Activated naive CD4-positive, alpha-beta T cell treated with anti-CD3 and anti-CD28 coated beads for 36 hours (primary cell): ENCODE measurements at regions not wholly inside any gene's neighbourhood (a gene's known extent, or its start where the extent isn't known, plus 50 kb on each side); places are given as distances from the start of the nearest gene placed in this dataset.

ENCODE experiments used
- CTCF ChIA-PET: fragments of 350-600 bp; sonication (Branson Sonifier 250); formaldehyde crosslinking; loops from one replicate; lab custom pipeline; 2021; ENCODE audit warnings: antibody characterized with exemption; lab: Charles Lee
- DNase-seq: peaks from one replicate; pipeline ENCODE4 v3.0.0-alpha.2; 2020
- H3K27ac Mint-ChIP-seq: one replicate; pipeline ENCODE4 v1.8.0; 2021; ENCODE audit warnings: mild to moderate bottlenecking, mixed read lengths
- H3K27me3 Mint-ChIP-seq: one replicate; pipeline ENCODE4 v1.8.0; 2021; ENCODE audit warnings: low read depth, mixed read lengths
- H3K36me3 Mint-ChIP-seq: one replicate; pipeline ENCODE4 v1.8.0; 2021; ENCODE audit warnings: low read depth, mixed read lengths
- H3K4me1 Mint-ChIP-seq: one replicate; pipeline ENCODE4 v1.8.0; 2021; ENCODE audit warnings: low read depth, mixed read lengths
- H3K4me3 Mint-ChIP-seq: one replicate; pipeline ENCODE4 v1.8.0; 2021; ENCODE audit warnings: mild to moderate bottlenecking, moderate library complexity, mixed read lengths
- H3K9me3 Mint-ChIP-seq: one replicate; pipeline ENCODE4 v1.8.0; 2021; ENCODE audit warnings: mixed read lengths
- intact Hi-C: fragments of 100-400 bp; cut with micrococcal nuclease; formaldehyde crosslinking; loops from one replicate; pipeline ENCODE4 v1.15.1; 2023

DNA sequence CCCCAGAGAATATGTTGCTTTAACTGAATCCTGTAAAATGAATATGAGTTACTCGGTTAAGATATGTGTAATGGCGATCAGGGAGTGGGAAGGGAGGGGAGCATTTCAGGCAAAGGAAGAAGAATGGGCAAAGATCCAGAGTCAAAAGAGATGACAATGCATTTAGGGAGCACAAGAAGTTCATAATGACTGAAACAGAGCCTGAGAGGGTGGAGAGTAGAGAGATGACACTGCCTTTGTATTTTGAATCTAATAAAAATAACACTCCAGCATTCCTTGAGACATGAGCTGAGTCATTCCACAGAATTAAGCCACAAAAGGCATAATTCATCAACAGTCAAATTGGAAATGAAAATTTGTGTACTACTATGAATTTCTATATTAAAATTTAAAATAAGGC, 105.3 kb upstream of the PEX5L start:
- H3K27ac Mint-ChIP-seq: no peak overlapping the region
- H3K36me3 Mint-ChIP-seq: no peaks in the 10 kb centered on the region
- DNase-seq: no peak
- intact Hi-C loops: no loop called here
- H3K27me3 Mint-ChIP-seq: no peaks in the 10 kb centered on the region
- H3K4me1 Mint-ChIP-seq: no peaks in the 10 kb centered on the region
- peaks cover 6% of the 10 kb centered on the region for H3K9me3 Mint-ChIP-seq
- no peak overlapping the region for H3K4me3 Mint-ChIP-seq
- CTCF ChIA-PET: no interaction called here

DNA sequence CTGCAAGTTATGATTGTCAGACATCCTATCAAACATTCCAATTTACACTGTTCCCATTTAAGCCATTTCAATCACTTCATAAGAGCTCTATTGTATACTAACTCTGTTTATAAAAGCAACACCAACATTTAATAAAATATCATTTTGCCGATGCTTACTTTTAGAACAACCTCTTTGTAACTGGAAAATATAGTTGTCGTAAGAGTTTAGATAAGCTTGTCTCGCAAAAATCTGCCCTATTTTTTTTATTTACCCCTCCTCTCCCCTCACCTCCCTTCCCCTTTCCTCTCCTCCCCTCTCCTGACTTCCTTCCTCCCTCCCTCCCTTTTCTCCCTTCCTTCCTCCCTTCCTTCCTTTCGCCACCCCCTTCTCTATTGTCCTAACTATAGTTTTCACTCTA, 105.7 kb upstream of the PEX5L start:
- intact Hi-C loops: no loop called here
- Mint-ChIP-seq H3K4me1 (no peaks in the 10 kb centered on the region), H3K4me3 (no peak overlapping the region), H3K36me3 (no peaks in the 10 kb centered on the region), H3K27me3 (no peaks in the 10 kb centered on the region), H3K27ac (no peak overlapping the region), H3K9me3 (peaks cover 6% of the 10 kb centered on the region)
- DNase-seq: no peak
- CTCF ChIA-PET: no interaction called here

DNA sequence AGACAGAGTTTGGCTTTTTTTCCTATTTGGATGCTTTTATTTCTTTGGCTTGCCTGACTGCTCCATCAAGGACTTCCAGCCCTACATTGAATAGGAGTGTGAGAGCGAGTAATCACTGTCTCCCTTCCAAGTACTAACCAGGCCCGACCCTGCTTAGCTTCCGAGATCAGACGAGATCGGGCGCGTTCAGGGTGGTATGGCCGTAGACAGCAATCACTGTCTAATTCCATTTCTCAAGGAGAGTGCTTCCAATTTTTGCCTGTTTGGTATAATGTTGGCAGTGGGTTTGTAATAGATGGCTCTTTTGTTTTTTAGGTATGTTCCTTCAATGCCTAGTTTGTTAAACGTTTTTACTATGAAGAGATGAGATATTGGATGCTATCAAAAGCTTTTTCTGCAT, 125.0 kb upstream of the PEX5L start:
- Mint-ChIP-seq H3K9me3 (peaks cover 7% of the 10 kb centered on the region), H3K27me3 (no peaks in the 10 kb centered on the region), H3K4me1 (no peaks in the 10 kb centered on the region), H3K4me3 (no peak overlapping the region), H3K27ac (no peak overlapping the region), H3K36me3 (no peaks in the 10 kb centered on the region)
- CTCF ChIA-PET: no interaction called here
- DNase-seq: no peak
- intact Hi-C loops: no loop called here

DNA sequence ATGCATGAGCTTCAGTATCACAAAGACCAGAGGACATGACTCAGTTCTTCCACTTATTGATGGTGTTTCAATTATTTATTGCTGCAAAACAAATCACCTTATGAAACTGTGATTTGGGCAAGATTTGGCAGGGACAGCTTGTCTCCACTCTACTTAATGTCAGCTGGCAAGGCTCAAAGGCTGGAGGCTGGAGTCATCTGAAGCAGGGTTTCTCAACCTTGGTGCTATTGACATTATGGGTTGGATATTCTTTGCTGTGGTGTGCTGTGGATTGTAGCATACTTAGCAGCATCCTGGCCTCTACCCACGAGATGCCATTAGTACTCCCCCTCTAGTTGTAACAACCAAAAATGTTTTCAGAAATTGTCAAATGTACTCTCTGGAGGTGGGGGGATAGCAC, 138.8 kb upstream of the PEX5L start:
- H3K27me3 Mint-ChIP-seq: no peaks in the 10 kb centered on the region
- no peaks in the 10 kb centered on the region for H3K9me3 Mint-ChIP-seq
- H3K4me3 Mint-ChIP-seq: no peak overlapping the region
- no peaks in the 10 kb centered on the region for H3K4me1 Mint-ChIP-seq
- intact Hi-C loops: no loop called here
- no peaks in the 10 kb centered on the region for H3K36me3 Mint-ChIP-seq
- H3K27ac Mint-ChIP-seq: no peak overlapping the region
- DNase-seq: no peak
- CTCF ChIA-PET: no interaction called here

DNA sequence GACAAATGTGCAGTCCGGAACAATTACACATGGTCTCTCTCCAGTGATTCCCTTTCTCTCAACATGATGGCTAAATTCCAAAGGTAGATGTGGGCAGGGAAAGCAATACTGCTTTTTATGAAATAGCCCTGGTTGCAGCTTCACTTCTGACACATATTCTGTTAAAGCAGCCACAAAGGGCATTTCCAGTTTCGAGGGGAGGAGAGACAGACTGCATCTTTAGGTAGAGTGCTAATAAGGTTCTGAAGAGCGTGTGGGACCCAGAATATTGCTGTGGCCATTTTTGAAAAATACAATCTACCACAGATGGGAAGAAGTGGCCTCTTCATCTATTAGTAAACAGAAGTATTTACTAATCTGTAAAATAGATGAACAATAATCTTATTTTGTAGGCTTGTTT, 139.3 kb upstream of the PEX5L start:
- CTCF ChIA-PET: no interaction called here
- no peaks in the 10 kb centered on the region for H3K9me3 Mint-ChIP-seq
- H3K27ac Mint-ChIP-seq: no peak overlapping the region
- DNase-seq: no peak
- no peaks in the 10 kb centered on the region for H3K27me3 Mint-ChIP-seq
- H3K36me3 Mint-ChIP-seq: no peaks in the 10 kb centered on the region
- H3K4me3 Mint-ChIP-seq: no peak overlapping the region
- intact Hi-C loops: no loop called here
- H3K4me1 Mint-ChIP-seq: no peaks in the 10 kb centered on the region

DNA sequence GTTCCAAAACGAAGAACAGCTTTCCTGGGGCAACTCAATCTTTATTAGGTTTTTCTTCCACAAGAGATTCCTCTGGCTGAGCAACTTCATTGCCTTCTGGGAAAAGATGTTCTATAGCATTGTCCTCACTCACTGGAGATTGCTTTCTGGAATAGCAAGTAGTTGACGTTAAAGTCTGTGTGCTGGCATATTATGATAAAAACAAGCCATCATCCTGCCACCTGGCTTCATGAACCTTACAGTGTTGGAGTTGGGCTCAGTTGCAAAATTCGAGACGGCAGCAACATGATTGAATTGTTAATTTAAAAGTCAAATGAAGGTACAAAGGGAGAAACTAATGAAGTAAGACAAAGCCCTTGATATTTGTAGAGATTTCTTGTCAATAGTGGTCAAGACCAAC, 140.5 kb upstream of the PEX5L start:
- CTCF ChIA-PET: no interaction called here
- Mint-ChIP-seq H3K4me3 (no peak overlapping the region), H3K4me1 (no peaks in the 10 kb centered on the region), H3K9me3 (no peaks in the 10 kb centered on the region), H3K36me3 (no peaks in the 10 kb centered on the region), H3K27me3 (no peaks in the 10 kb centered on the region), H3K27ac (no peak overlapping the region)
- DNase-seq: no peak
- intact Hi-C loops: no loop called here

DNA sequence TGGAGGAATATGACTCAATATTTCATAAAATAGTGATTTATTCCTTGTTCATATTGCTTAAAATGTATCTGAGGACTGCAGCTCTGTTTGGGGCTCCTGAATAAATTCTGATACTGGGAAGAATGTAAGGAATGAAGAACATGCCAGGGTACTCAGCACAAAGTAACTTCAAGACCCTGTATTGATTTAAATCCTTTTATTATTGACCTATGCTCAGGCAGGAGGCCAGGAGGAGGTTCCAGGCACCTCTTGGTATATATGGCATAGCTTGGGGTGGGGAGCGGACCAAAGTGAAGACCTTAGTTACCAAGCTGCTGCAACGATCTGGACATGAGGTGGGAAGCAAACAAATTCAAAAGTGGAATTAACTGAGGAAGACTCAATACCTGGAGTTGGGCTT, 142.8 kb upstream of the PEX5L start:
- Mint-ChIP-seq H3K9me3 (no peaks in the 10 kb centered on the region), H3K27ac (no peak overlapping the region), H3K36me3 (no peaks in the 10 kb centered on the region), H3K4me3 (no peak overlapping the region), H3K27me3 (no peaks in the 10 kb centered on the region), H3K4me1 (no peaks in the 10 kb centered on the region)
- CTCF ChIA-PET: no interaction called here
- intact Hi-C loops: no loop called here
- DNase-seq: no peak

DNA sequence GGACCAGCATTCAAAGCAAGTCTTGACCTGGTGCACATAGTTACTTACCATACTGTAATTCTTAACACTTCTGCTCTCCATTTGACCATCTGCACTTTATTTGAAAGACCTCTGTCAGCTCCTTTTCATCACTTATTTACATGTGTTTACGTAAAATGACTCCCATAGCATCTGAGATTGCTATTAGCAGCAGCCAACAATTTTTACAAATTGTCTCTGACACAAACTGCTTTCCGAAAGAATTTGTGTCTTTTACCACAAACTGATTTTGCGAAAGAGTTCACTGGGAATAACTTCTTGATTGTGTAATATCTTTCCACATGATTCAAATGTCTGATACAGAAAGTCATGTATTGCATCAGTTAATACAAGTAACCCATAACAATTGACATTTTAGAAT, 144.1 kb upstream of the PEX5L start:
- H3K4me1 Mint-ChIP-seq: no peaks in the 10 kb centered on the region
- no peaks in the 10 kb centered on the region for H3K9me3 Mint-ChIP-seq

DNA sequence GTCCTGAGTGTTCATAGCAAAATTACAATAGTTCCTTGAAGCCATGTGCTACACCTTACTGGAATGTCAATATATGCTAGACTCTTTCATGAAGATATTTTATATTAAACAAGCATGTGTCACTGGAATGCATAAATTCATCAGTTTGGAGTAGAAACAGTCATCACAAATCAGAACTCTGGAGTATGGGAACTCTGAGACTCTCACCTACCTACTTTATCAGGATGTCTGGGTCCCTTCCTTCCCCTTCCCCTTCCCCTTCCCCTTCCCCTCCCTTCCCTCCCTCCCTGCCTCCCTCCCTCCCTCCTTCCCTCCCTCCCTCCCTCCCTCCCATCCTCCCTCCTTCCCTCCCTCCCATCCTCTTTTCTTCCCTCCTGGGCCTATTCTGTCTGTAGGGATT, 144.7 kb upstream of the PEX5L start:
- intact Hi-C loops: no loop called here
- Mint-ChIP-seq H3K4me1 (no peaks in the 10 kb centered on the region), H3K9me3 (no peaks in the 10 kb centered on the region), H3K27me3 (no peaks in the 10 kb centered on the region), H3K36me3 (no peaks in the 10 kb centered on the region), H3K27ac (no peak overlapping the region), H3K4me3 (no peak overlapping the region)
- DNase-seq: no peak
- CTCF ChIA-PET: no interaction called here

More for the DNA sequence above, 144.1 kb upstream of the PEX5L start:
- H3K27ac Mint-ChIP-seq: no peak overlapping the region
- intact Hi-C loops: no loop called here
- CTCF ChIA-PET: no interaction called here
- no peaks in the 10 kb centered on the region for H3K27me3 Mint-ChIP-seq
- no peak for DNase-seq
- H3K36me3 Mint-ChIP-seq: no peaks in the 10 kb centered on the region
- H3K4me3 Mint-ChIP-seq: no peak overlapping the region

DNA sequence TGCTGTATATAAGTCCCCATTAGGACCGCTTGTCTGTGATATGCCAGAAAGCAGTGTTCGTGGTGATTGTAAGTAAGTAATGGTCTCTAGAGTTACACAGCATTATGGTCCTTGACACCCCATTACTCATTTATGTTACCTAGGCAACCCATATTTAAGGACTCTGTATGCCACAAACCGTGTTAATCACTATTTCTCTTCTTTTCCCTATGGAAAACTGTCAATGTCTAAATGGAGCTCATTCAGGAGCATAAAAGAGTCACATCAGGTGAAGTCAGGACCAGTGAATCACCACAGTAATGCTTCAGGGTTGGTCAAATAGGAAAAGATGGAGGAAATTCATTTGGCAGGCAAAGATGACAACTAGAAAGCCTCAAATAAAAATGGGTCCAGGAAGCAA, 146.6 kb upstream of the PEX5L start:
- no peaks in the 10 kb centered on the region for H3K9me3 Mint-ChIP-seq
- CTCF ChIA-PET: no interaction called here
- no peak overlapping the region for H3K4me3 Mint-ChIP-seq
- no peak for DNase-seq
- intact Hi-C loops: no loop called here
- H3K4me1 Mint-ChIP-seq: no peaks in the 10 kb centered on the region
- H3K27ac Mint-ChIP-seq: no peak overlapping the region
- H3K36me3 Mint-ChIP-seq: no peaks in the 10 kb centered on the region
- H3K27me3 Mint-ChIP-seq: no peaks in the 10 kb centered on the region

DNA sequence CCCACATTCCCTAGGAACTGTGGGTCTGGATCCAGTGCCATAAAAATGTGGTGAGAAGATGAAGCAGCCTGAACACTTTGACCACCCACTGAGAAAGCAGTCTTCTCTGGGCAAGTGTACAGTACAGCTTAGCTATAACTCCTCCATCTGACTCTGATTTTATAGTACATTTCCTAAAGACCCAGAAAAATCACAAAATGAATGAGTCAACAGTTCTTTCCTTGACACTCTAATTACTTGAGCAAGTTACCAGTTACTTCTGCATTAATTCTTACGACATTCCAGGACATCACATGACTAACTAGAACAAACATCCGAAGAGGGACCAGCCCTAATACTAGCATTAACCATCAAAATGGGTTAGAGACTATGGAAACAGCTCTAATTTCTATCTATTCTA, 148.1 kb upstream of the PEX5L start:
- intact Hi-C loops: no loop called here
- Mint-ChIP-seq H3K27ac (no peak overlapping the region), H3K9me3 (no peaks in the 10 kb centered on the region), H3K36me3 (no peaks in the 10 kb centered on the region), H3K4me3 (no peak overlapping the region), H3K4me1 (no peaks in the 10 kb centered on the region), H3K27me3 (no peaks in the 10 kb centered on the region)
- DNase-seq: no peak
- CTCF ChIA-PET: no interaction called here

DNA sequence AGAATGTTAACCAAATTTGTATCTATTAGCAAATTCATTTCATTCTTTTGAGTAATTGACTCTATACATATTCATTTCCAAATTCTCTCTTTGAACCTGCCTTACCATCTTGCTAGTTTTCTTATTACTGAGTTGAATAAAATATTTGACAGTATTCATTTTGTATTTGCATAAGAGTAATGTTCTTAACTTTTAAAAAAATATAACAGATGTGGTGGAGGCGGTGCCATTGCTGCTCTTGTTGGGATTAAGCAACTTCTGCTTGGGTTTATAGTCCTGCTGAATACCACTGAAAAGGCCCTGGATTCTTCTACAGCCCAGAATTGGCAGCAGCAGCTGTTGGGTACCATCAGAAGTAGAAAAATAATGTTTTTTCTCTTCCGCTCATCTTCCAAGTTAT, 148.9 kb upstream of the PEX5L start:
- Mint-ChIP-seq H3K4me1 (no peaks in the 10 kb centered on the region), H3K4me3 (no peak overlapping the region), H3K9me3 (no peaks in the 10 kb centered on the region), H3K27me3 (no peaks in the 10 kb centered on the region), H3K36me3 (no peaks in the 10 kb centered on the region), H3K27ac (no peak overlapping the region)
- DNase-seq: no peak
- CTCF ChIA-PET: interaction anchor here (0.7 kb wide), 1 partner anchor 20 kb away, joined by 3 read pairs; no protein-coding TSS in a partner anchor
- intact Hi-C loops: no loop called here

DNA sequence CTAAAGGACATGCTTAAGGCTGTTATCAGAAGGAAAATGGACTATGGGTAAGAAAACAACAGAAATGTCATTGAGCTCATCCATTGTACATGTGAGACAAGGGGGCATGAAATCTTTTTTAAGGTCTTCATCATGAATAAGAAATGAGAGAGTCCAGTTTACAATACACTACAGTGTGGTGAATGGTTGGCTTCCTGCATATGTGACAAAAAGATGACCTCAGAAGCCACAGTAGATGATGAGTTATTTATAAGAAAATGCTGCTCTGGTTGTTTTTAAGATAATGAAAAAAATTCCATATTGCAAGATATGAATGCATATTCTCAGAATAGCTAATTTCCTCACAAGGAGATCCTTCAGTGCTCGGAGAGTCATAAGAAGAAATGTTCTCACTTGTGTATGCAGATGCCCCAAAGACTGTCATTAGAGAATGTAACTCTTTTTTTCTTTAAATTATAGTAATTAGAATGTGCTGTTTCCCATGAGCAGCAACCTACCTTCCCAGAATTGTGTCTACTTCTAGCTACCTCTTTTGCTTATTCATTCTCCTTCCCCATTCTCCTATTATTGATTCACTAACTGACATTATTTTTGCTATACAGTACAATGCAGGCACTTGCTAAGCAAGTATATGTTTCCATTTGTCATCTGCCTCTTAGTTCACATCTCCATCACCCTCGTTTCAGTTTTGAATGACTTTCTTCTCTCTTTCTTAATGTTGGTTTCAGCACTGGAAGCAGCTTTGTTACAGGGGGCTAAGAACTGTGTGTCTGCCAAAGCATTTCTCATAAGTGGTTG, 152.0 kb upstream of the PEX5L start:
- H3K36me3 Mint-ChIP-seq: no peaks in the 10 kb centered on the region
- CTCF ChIA-PET: no interaction called here
- H3K27ac Mint-ChIP-seq: no peak overlapping the region
- H3K4me3 Mint-ChIP-seq: no peak overlapping the region
- H3K9me3 Mint-ChIP-seq: peaks cover 2% of the 10 kb centered on the region
- no peaks in the 10 kb centered on the region for H3K4me1 Mint-ChIP-seq
- no peak for DNase-seq
- intact Hi-C loops: no loop called here
- H3K27me3 Mint-ChIP-seq: no peaks in the 10 kb centered on the region
